ENCODE measurements at regions not wholly inside any gene's neighbourhood (a gene's known extent, or its start where the extent isn't known, plus 50 kb on each side); places are given as distances from the start of the nearest gene placed in this dataset.

- Mint-ChIP-seq H3K9me3 (no peaks in the 10 kb centered on the region), H3K4me1 (no peaks in the 10 kb centered on the region), H3K36me3 (no peaks in the 10 kb centered on the region), H3K27me3 (ENCODE audit: low read depth in 3 of 3) (peaks cover 2 to 5% (median 4%) of the 10 kb centered on the region in 3 donors), H3K27ac (no peak overlapping the region), H3K4me3 (no peak overlapping the region)
- no peak for DNase-seq
Measured at GRCh38 chr19:31125071-31125470, 224.2 kb downstream of the TSHZ3 start.

- H3K4me1 Mint-ChIP-seq: no peaks in the 10 kb centered on the region
- H3K27ac Mint-ChIP-seq: no peak overlapping the region
- H3K36me3 Mint-ChIP-seq: no peaks in the 10 kb centered on the region
- no peak overlapping the region for H3K4me3 Mint-ChIP-seq
- H3K9me3 Mint-ChIP-seq: no peaks in the 10 kb centered on the region
- H3K27me3 Mint-ChIP-seq (ENCODE audit: low read depth in 3 of 3): peaks cover 2 to 9% (median 2%) of the 10 kb centered on the region in 3 donors
- no peak for DNase-seq
Measured at GRCh38 chr19:31121501-31121900, 227.7 kb downstream of the TSHZ3 start.

- Mint-ChIP-seq H3K9me3 (no peaks in the 10 kb centered on the region), H3K27me3 (ENCODE audit: low read depth in 3 of 3) (peaks cover 2 to 9% (median 2%) of the 10 kb centered on the region in 3 donors), H3K4me1 (no peaks in the 10 kb centered on the region), H3K36me3 (no peaks in the 10 kb centered on the region), H3K4me3 (no peak overlapping the region), H3K27ac (no peak overlapping the region)
- DNase-seq: no peak
Measured at GRCh38 chr19:31120952-31121351, 228.3 kb downstream of the TSHZ3 start.

GRCh38 chr19:31119951-31120690 lies 229.1 kb downstream of the TSHZ3 start:
- no peaks in the 10 kb centered on the region for H3K4me1 Mint-ChIP-seq
- no peak for DNase-seq
- no peak overlapping the region for H3K4me3 Mint-ChIP-seq
- no peaks in the 10 kb centered on the region for H3K36me3 Mint-ChIP-seq
- peaks cover 2 to 11% (median 2%) of the 10 kb centered on the region in 3 donors for H3K27me3 Mint-ChIP-seq (ENCODE audit: low read depth in 3 of 3)
- H3K27ac Mint-ChIP-seq: no peak overlapping the region
- no peaks in the 10 kb centered on the region for H3K9me3 Mint-ChIP-seq

GRCh38 chr19:31118986-31119385 lies 230.2 kb downstream of the TSHZ3 start:
- H3K4me3 Mint-ChIP-seq: no peak overlapping the region
- H3K27me3 Mint-ChIP-seq (ENCODE audit: low read depth in 3 of 3): peaks cover 2 to 13% (median 2%) of the 10 kb centered on the region in 3 donors
- H3K4me1 Mint-ChIP-seq: no peaks in the 10 kb centered on the region
- no peak overlapping the region for H3K27ac Mint-ChIP-seq
- no peaks in the 10 kb centered on the region for H3K9me3 Mint-ChIP-seq
- DNase-seq: no peak
- no peaks in the 10 kb centered on the region for H3K36me3 Mint-ChIP-seq

GRCh38 chr19:31118287-31118955 lies 230.8 kb downstream of the TSHZ3 start:
- DNase-seq: no peak
- Mint-ChIP-seq H3K9me3 (no peaks in the 10 kb centered on the region), H3K27me3 (ENCODE audit: low read depth in 3 of 3) (peaks cover 2 to 13% (median 2%) of the 10 kb centered on the region in 3 donors), H3K4me3 (no peak overlapping the region), H3K27ac (no peak overlapping the region), H3K4me1 (no peaks in the 10 kb centered on the region), H3K36me3 (no peaks in the 10 kb centered on the region)

GRCh38 chr19:31114585-31114984 lies 234.7 kb downstream of the TSHZ3 start:
- Mint-ChIP-seq H3K4me3 (no peak overlapping the region), H3K27me3 (ENCODE audit: low read depth in 3 of 3) (peaks cover 0 to 13% (median 2%) of the 10 kb centered on the region in 3 donors), H3K4me1 (peaks cover 7 to 10% of the 10 kb centered on the region in 2 donors), H3K36me3 (no peaks in the 10 kb centered on the region), H3K27ac (no peak overlapping the region), H3K9me3 (no peaks in the 10 kb centered on the region)
- no peak for DNase-seq

GRCh38 chr19:31113293-31113692 lies 235.9 kb downstream of the TSHZ3 start:
- DNase-seq: no peak

GRCh38 chr19:31112158-31112557 lies 237.1 kb downstream of the TSHZ3 start:
- H3K4me3 Mint-ChIP-seq: no peak overlapping the region
- no peaks in the 10 kb centered on the region for H3K36me3 Mint-ChIP-seq
- DNase-seq: no peak
- H3K27ac Mint-ChIP-seq: no peak overlapping the region
- H3K9me3 Mint-ChIP-seq: no peaks in the 10 kb centered on the region
- peaks cover 0 to 18% (median 0%) of the 10 kb centered on the region in 3 donors for H3K27me3 Mint-ChIP-seq (ENCODE audit: low read depth in 3 of 3)
- H3K4me1 Mint-ChIP-seq: peaks cover 12 to 21% of the 10 kb centered on the region in 2 donors

More at GRCh38 chr19:31113293-31113692, 235.9 kb downstream of the TSHZ3 start:
- Mint-ChIP-seq H3K9me3 (no peaks in the 10 kb centered on the region), H3K27ac (no peak overlapping the region), H3K4me3 (no peak overlapping the region), H3K4me1 (peaks cover 12 to 21% of the 10 kb centered on the region in 2 donors), H3K27me3 (ENCODE audit: low read depth in 3 of 3) (peaks cover 0 to 18% (median 0%) of the 10 kb centered on the region in 3 donors), H3K36me3 (no peaks in the 10 kb centered on the region)

GRCh38 chr19:31111741-31112140 lies 237.5 kb downstream of the TSHZ3 start:
- H3K27ac Mint-ChIP-seq: no peak overlapping the region
- no peaks in the 10 kb centered on the region for H3K36me3 Mint-ChIP-seq
- peaks cover 0 to 16% (median 0%) of the 10 kb centered on the region in 3 donors for H3K27me3 Mint-ChIP-seq (ENCODE audit: low read depth in 3 of 3)
- DNase-seq: no peak
- H3K4me3 Mint-ChIP-seq: no peak overlapping the region
- peaks cover 12 to 21% of the 10 kb centered on the region in 2 donors for H3K4me1 Mint-ChIP-seq
- no peaks in the 10 kb centered on the region for H3K9me3 Mint-ChIP-seq

GRCh38 chr19:31110336-31110735 lies 238.9 kb downstream of the TSHZ3 start:
- H3K4me3 Mint-ChIP-seq: no peak overlapping the region
- H3K27me3 Mint-ChIP-seq (ENCODE audit: low read depth in 3 of 3): peaks cover 0 to 14% (median 0%) of the 10 kb centered on the region in 3 donors
- H3K9me3 Mint-ChIP-seq: no peaks in the 10 kb centered on the region
- peaks cover 12 to 21% of the 10 kb centered on the region in 2 donors for H3K4me1 Mint-ChIP-seq
- peak in 1 of 3 donors; percentile 21 for DNase-seq
- H3K36me3 Mint-ChIP-seq: no peaks in the 10 kb centered on the region
- peak overlapping the region in 1 of 6 donors; percentile 61 for H3K27ac Mint-ChIP-seq

GRCh38 chr19:31109636-31110035 lies 239.6 kb downstream of the TSHZ3 start:
- no peak for DNase-seq
- Mint-ChIP-seq H3K36me3 (no peaks in the 10 kb centered on the region), H3K27me3 (ENCODE audit: low read depth in 3 of 3) (peaks cover 0 to 14% (median 0%) of the 10 kb centered on the region in 3 donors), H3K27ac (peak overlapping the region in 1 of 6 donors; percentile 61), H3K4me3 (peak overlapping the region in 4 of 5 donors; percentile 11 to 51 (median 32)), H3K4me1 (peaks cover 12 to 21% of the 10 kb centered on the region in 2 donors), H3K9me3 (no peaks in the 10 kb centered on the region)

- Mint-ChIP-seq H3K4me1 (peaks cover 12 to 21% of the 10 kb centered on the region in 2 donors), H3K27me3 (ENCODE audit: low read depth in 3 of 3) (peaks cover 0 to 7% (median 1%) of the 10 kb centered on the region in 3 donors)
Measured at GRCh38 chr19:31107096-31107495, 242.1 kb downstream of the TSHZ3 start.

GRCh38 chr19:31105761-31106160 lies 243.5 kb downstream of the TSHZ3 start:
- H3K36me3 Mint-ChIP-seq: no peaks in the 10 kb centered on the region
- H3K4me3 Mint-ChIP-seq: no peak overlapping the region
- H3K27me3 Mint-ChIP-seq (ENCODE audit: low read depth in 3 of 3): peaks cover 0 to 7% (median 1%) of the 10 kb centered on the region in 3 donors
- no peak overlapping the region for H3K27ac Mint-ChIP-seq
- H3K4me1 Mint-ChIP-seq: peaks cover 12 to 21% of the 10 kb centered on the region in 2 donors
- DNase-seq: no peak
- H3K9me3 Mint-ChIP-seq: no peaks in the 10 kb centered on the region

More at GRCh38 chr19:31107096-31107495, 242.1 kb downstream of the TSHZ3 start:
- Mint-ChIP-seq H3K27ac (no peak overlapping the region), H3K9me3 (no peaks in the 10 kb centered on the region), H3K36me3 (no peaks in the 10 kb centered on the region), H3K4me3 (no peak overlapping the region)
- no peak for DNase-seq
